ENCODE measurements at regions not wholly inside any gene's neighbourhood (a gene's known extent, or its start where the extent isn't known, plus 50 kb on each side); places are given as distances from the start of the nearest gene placed in this dataset.
"Not testable (repeated sequence)": the region's sequence is repeated elsewhere in the genome, so short reads cannot be mapped to it uniquely, and the experiment has no call there.

GRCh38 chr7:86058649-86059048, 585.1 kb upstream of the GRM3 start:
- no peak overlapping the region for H3K27ac ChIP-seq
- CTCF ChIA-PET: no interaction called here
- POLR2A ChIA-PET (ENCODE audit: low non-redundant PET): no interaction called here

GRCh38 chr7:86050918-86051317, 592.8 kb upstream of the GRM3 start:
- POLR2A ChIA-PET (ENCODE audit: low non-redundant PET): no interaction called here
- no peak for DNase-seq (ENCODE audit: low spot score)
- CTCF ChIA-PET: no interaction called here
- TF ChIP-seq CTCF (conservative IDR thresholded peaks at IDR 0.05; ENCODE audit: low read depth): no peak
- no peak overlapping the region for H3K27ac ChIP-seq

More at GRCh38 chr7:86058649-86059048, 585.1 kb upstream of the GRM3 start:
- TF ChIP-seq CTCF (conservative IDR thresholded peaks at IDR 0.05; ENCODE audit: low read depth): no peak
- DNase-seq (ENCODE audit: low spot score): no peak

- POLR2A ChIA-PET (ENCODE audit: low non-redundant PET): no interaction called here
- H3K27ac ChIP-seq: no peak overlapping the region
- no peak for TF ChIP-seq CTCF (conservative IDR thresholded peaks at IDR 0.05; ENCODE audit: low read depth)
- CTCF ChIA-PET: no interaction called here
- DNase-seq (ENCODE audit: low spot score): no peak
Measured at GRCh38 chr7:86049910-86050309, 593.8 kb upstream of the GRM3 start.

GRCh38 chr7:86045197-86045596, 598.5 kb upstream of the GRM3 start:
- CTCF ChIA-PET: interaction anchor here (0.7 kb wide), 1 partner anchor 37 kb away, joined by 3 read pairs; no protein-coding TSS in a partner anchor
- POLR2A ChIA-PET (ENCODE audit: low non-redundant PET); H3K27ac ChIP-seq; DNase-seq (ENCODE audit: low spot score): not testable (repeated sequence)

- no peak for DNase-seq (ENCODE audit: low spot score)
- CTCF ChIA-PET: no interaction called here
- POLR2A ChIA-PET (ENCODE audit: low non-redundant PET): no interaction called here
- TF ChIP-seq CTCF (conservative IDR thresholded peaks at IDR 0.05; ENCODE audit: low read depth): no peak
- H3K27ac ChIP-seq: no peak overlapping the region
Measured at GRCh38 chr7:86025807-86026206, 617.9 kb upstream of the GRM3 start.

- ChIA-PET POLR2A (ENCODE audit: low non-redundant PET) (no interaction called here), CTCF (no interaction called here)
- no peak for DNase-seq (ENCODE audit: low spot score)
- no peak for TF ChIP-seq CTCF (conservative IDR thresholded peaks at IDR 0.05; ENCODE audit: low read depth)
- H3K27ac ChIP-seq: no peak overlapping the region
Measured at GRCh38 chr7:86013662-86014061, 630.0 kb upstream of the GRM3 start.

- no peak for DNase-seq (ENCODE audit: low spot score)
- H3K27ac ChIP-seq: no peak overlapping the region
- CTCF ChIA-PET: no interaction called here
- POLR2A ChIA-PET (ENCODE audit: low non-redundant PET): no interaction called here
- no peak for TF ChIP-seq CTCF (conservative IDR thresholded peaks at IDR 0.05; ENCODE audit: low read depth)
Measured at GRCh38 chr7:86012971-86013370, 630.7 kb upstream of the GRM3 start.

All from RWPE1 (cell line).